OCI-LY3 (cell line): ENCODE measurements at regions not wholly inside any gene's neighbourhood (a gene's known extent, or its start where the extent isn't known, plus 50 kb on each side); places are given as distances from the start of the nearest gene placed in this dataset.

Experiments
- H2AFZ ChIP-seq: fragments of 200-600, 300-600 bp; shearing (Covaris generic); 2 replicates; pipeline ENCODE4 v1.6.0; 2014; ENCODE audit warnings: antibody characterized with exemption, low read depth, low read length
- H3K27ac ChIP-seq: fragments of 200-600, 300-600 bp; sonication (generic); 2 replicates; pipeline ENCODE4 v1.5.1; 2014; ENCODE audit warnings: mild to moderate bottlenecking, low read length, moderate library complexity, mixed read lengths
- H3K27me3 ChIP-seq: fragments of 200-600, 300-600 bp; sonication (generic); 2 replicates; pipeline ENCODE4 v1.6.1; 2014; ENCODE audit warnings: low read depth, low read length, mixed read lengths
- H3K36me3 ChIP-seq: fragments of 200-600, 300-600 bp; sonication (generic); replicated peaks from 2 replicates; pipeline ENCODE3; 2014; ENCODE audit warnings: low read depth, low read length, mixed read lengths
- H3K4me1 ChIP-seq: fragments of 300-600, 200-600 bp; sonication (generic); 2 replicates; pipeline ENCODE4 v1.6.1; 2014; ENCODE audit warnings: low read length, mixed read lengths
- H3K4me2 ChIP-seq: fragments of 200-600, 300-600 bp; sonication (generic); 2 replicates; pipeline ENCODE4 v1.6.1; 2014; ENCODE audit warnings: low read length, mixed read lengths
- H3K4me3 ChIP-seq: fragments of 300-600, 200-600 bp; sonication (generic); 2 replicates; pipeline ENCODE4 v1.5.1; 2014; ENCODE audit warnings: antibody characterized with exemption, mild to moderate bottlenecking, low read length, moderate library complexity
- H3K79me2 ChIP-seq: fragments of 300-600, 200-600 bp; shearing (Covaris generic); 2 replicates; pipeline ENCODE4 v1.6.1; 2014; ENCODE audit warnings: mild to moderate bottlenecking, low read length, mixed read lengths
- H3K9ac ChIP-seq: fragments of 300-600, 200-600 bp; shearing (Covaris generic); 2 replicates; pipeline ENCODE4 v1.6.0; 2014; ENCODE audit warnings: mild to moderate bottlenecking, low read length, moderate library complexity
- H3K9me3 ChIP-seq: fragments of 200-600, 300-600 bp; shearing (Covaris generic); 2 replicates; pipeline ENCODE4 v1.6.1; 2014; ENCODE audit warnings: low read length, mixed read lengths; ENCODE audit not compliant: insufficient read depth
- H4K20me1 ChIP-seq: fragments of 200-600, 300-600 bp; sonication (generic); 2 replicates; pipeline ENCODE4 v1.6.1; 2016; ENCODE audit warnings: low read length, mixed read lengths; ENCODE audit not compliant: insufficient read depth
- EZH2phosphoT487 ChIP-seq: fragments of 200-600 bp; shearing (Covaris generic); IDR thresholded peaks from 2 replicates; pipeline ENCODE4 v1.6.1; 2018; ENCODE audit warnings: antibody characterized with exemption, mixed run types, low read depth
- TF ChIP-seq, protein P1 (sequence below): fragments of 200-600, 300-600 bp; sonication (generic); IDR thresholded peaks from 2 replicates; pipeline ENCODE4 v1.5.1; 2014; ENCODE audit warnings: antibody characterized with exemption, low read length, low read depth

- H3K9me3 ChIP-seq = no peaks in the 10 kb centered on the region
Observed at GRCh38 chr7:109527833-109528232, 958.2 kb downstream of the DNAJB9 start.

DNA sequence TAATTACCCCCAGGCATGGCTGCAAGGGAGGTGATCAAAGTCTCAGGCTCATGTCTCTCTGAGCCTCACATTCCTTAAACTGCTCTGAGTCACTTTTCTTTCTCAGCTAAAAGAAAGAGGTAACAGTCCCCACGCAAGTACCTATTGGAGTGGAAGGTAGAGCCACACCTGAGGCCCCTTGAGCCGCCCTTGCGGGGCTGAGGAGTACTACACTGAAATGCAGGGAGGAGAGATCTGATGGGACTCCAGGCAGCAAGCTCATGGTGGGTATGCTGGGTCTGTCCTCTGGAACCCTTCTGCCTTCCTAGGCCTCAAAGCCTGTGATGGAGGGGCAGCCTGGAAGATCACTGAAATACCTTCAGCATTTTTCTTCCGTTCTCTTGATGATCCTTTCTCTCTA, 960.0 kb downstream of the DNAJB9 start:
- Histone ChIP-seq H3K36me3 (no peaks in the 10 kb centered on the region), H3K9ac (no peak overlapping the region), H3K9me3 (no peaks in the 10 kb centered on the region), H3K4me2 (no peak overlapping the region), H2AFZ (no peak overlapping the region), H3K4me3 (no peak overlapping the region), H3K27ac (no peak overlapping the region), H3K4me1 (no peaks in the 10 kb centered on the region), H3K79me2 (no peaks in the 10 kb centered on the region), H4K20me1 (no peaks in the 10 kb centered on the region), H3K27me3 (no peaks in the 10 kb centered on the region)
- no peak for TF ChIP-seq EZH2phosphoT487
- TF ChIP-seq, protein P1, sequence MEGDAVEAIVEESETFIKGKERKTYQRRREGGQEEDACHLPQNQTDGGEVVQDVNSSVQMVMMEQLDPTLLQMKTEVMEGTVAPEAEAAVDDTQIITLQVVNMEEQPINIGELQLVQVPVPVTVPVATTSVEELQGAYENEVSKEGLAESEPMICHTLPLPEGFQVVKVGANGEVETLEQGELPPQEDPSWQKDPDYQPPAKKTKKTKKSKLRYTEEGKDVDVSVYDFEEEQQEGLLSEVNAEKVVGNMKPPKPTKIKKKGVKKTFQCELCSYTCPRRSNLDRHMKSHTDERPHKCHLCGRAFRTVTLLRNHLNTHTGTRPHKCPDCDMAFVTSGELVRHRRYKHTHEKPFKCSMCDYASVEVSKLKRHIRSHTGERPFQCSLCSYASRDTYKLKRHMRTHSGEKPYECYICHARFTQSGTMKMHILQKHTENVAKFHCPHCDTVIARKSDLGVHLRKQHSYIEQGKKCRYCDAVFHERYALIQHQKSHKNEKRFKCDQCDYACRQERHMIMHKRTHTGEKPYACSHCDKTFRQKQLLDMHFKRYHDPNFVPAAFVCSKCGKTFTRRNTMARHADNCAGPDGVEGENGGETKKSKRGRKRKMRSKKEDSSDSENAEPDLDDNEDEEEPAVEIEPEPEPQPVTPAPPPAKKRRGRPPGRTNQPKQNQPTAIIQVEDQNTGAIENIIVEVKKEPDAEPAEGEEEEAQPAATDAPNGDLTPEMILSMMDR = no peak

More at GRCh38 chr7:109527833-109528232, 958.2 kb downstream of the DNAJB9 start:
- H3K79me2 ChIP-seq = no peaks in the 10 kb centered on the region
- H3K4me2 ChIP-seq = no peak overlapping the region
- no peak overlapping the region for H3K4me3 ChIP-seq
- H2AFZ ChIP-seq = no peak overlapping the region
- TF ChIP-seq, protein P1 = no peak
- TF ChIP-seq EZH2phosphoT487 = no peak
- H3K27ac ChIP-seq = no peak overlapping the region
- no peaks in the 10 kb centered on the region for H3K36me3 ChIP-seq
- no peaks in the 10 kb centered on the region for H3K4me1 ChIP-seq
- no peaks in the 10 kb centered on the region for H3K27me3 ChIP-seq
- H3K9ac ChIP-seq = no peak overlapping the region
- H4K20me1 ChIP-seq = no peaks in the 10 kb centered on the region

DNA sequence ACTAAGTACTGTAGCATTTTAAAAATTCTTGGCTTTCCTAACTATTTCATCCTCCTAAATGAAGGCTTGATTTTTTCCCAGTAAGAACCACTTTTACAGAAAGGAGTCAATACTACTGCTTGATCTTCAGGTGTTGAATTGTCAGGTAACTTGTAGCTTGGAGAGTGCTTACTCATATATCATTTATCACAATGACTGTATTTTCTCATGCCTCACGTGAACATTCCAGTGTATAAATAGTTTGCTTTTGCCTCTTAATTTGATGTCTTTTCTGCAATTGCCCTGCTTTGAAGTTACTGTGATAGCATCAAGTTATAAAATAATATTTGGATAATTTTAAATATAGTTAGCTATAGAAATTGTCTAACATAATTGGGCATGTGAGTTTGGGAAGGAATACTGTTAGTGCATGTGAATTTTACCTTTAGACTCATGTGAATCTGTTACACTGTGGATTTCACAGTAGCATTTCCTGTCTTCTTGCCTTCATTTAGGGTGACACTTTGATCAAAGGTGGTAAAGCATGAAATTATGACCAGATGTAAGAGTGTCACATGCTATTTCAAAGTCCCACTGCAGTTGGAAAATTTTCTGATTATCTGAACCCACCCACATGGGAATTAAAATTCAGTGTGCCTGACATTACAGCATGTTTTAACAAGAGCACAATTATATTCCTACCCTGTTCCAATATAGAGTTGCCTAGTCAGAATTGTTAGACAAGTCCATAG, 962.8 kb downstream of the DNAJB9 start:
- TF ChIP-seq, protein P1 = no peak
- Histone ChIP-seq H2AFZ (no peak overlapping the region), H3K79me2 (no peaks in the 10 kb centered on the region), H3K4me1 (no peaks in the 10 kb centered on the region), H3K36me3 (no peaks in the 10 kb centered on the region), H3K4me3 (no peak overlapping the region), H4K20me1 (no peaks in the 10 kb centered on the region), H3K27me3 (no peaks in the 10 kb centered on the region), H3K9ac (no peak overlapping the region), H3K9me3 (no peaks in the 10 kb centered on the region), H3K4me2 (no peak overlapping the region), H3K27ac (no peak overlapping the region)

GRCh38 chr7:109545686-109546085, 976.0 kb downstream of the DNAJB9 start:
- H2AFZ ChIP-seq = no peak overlapping the region
- no peaks in the 10 kb centered on the region for H3K9me3 ChIP-seq
- H3K4me3 ChIP-seq = no peak overlapping the region
- no peaks in the 10 kb centered on the region for H3K36me3 ChIP-seq
- no peaks in the 10 kb centered on the region for H4K20me1 ChIP-seq
- H3K4me1 ChIP-seq = no peaks in the 10 kb centered on the region
- H3K27ac ChIP-seq = no peak overlapping the region
- no peak overlapping the region for H3K4me2 ChIP-seq
- H3K9ac ChIP-seq = no peak overlapping the region
- no peaks in the 10 kb centered on the region for H3K27me3 ChIP-seq
- H3K79me2 ChIP-seq = no peaks in the 10 kb centered on the region
- TF ChIP-seq, protein P1 = no peak
- no peak for TF ChIP-seq EZH2phosphoT487
